KMS-11 (cell line): ENCODE measurements at regions not wholly inside any gene's neighbourhood (a gene's known extent, or its start where the extent isn't known, plus 50 kb on each side); places are given as distances from the start of the nearest gene placed in this dataset.

Experiments used
- H2AFZ ChIP-seq: fragments of 200-600 bp; sonication (generic); 2 replicates; pipeline ENCODE4 v1.6.1; 2016; ENCODE audit warnings: antibody characterized with exemption, mixed run types, low read depth
- H3K27ac ChIP-seq: fragments of 200-600 bp; sonication (generic); 2 replicates; pipeline ENCODE4 v1.6.1; 2016; ENCODE audit warnings: mild to moderate bottlenecking, mixed run types
- H3K27me3 ChIP-seq: fragments of 200-600 bp; sonication (generic); 2 replicates; pipeline ENCODE4 v1.6.1; 2017; ENCODE audit warnings: mild to moderate bottlenecking, low read depth, mixed run types, moderate library complexity; ENCODE audit not compliant: insufficient read depth
- H3K36me3 ChIP-seq: fragments of 200-600 bp; sonication (generic); 2 replicates; pipeline ENCODE4 v1.6.1; 2017; ENCODE audit warnings: mild to moderate bottlenecking, mixed run types; ENCODE audit not compliant: insufficient read depth
- H3K4me1 ChIP-seq: fragments of 200-600 bp; sonication (generic); 2 replicates; pipeline ENCODE4 v1.6.1; 2016; ENCODE audit warnings: mild to moderate bottlenecking, low read depth, mixed run types; ENCODE audit not compliant: poor library complexity, severe bottlenecking
- H3K4me2 ChIP-seq: fragments of 200-600 bp; sonication (generic); 2 replicates; pipeline ENCODE4 v1.7.0; 2016; ENCODE audit warnings: mild to moderate bottlenecking, mixed run types
- H3K4me3 ChIP-seq: fragments of 200-600 bp; sonication (generic); IDR thresholded peaks from 2 replicates; pipeline ENCODE4 v1.6.1; 2017; ENCODE audit warnings: low read depth, low read length, mixed read lengths; ENCODE audit not compliant: insufficient read depth
- H3K79me2 ChIP-seq: fragments of 200-600 bp; sonication (generic); 2 replicates; pipeline ENCODE4 v1.6.1; 2016; ENCODE audit warnings: low read depth, mixed run types; ENCODE audit not compliant: insufficient read depth
- H3K9ac ChIP-seq: fragments of 200-600 bp; sonication (generic); 2 replicates; pipeline ENCODE4 v1.6.1; 2016; ENCODE audit warnings: mild to moderate bottlenecking, mixed run types
- H4K20me1 ChIP-seq: fragments of 200-600 bp; sonication (generic); 2 replicates; pipeline ENCODE4 v1.6.1; 2016; ENCODE audit warnings: mild to moderate bottlenecking, mixed run types; ENCODE audit not compliant: insufficient read depth
- TF ChIP-seq, protein P1 (sequence below): fragments of 200-600 bp; sonication (generic); conservative IDR thresholded peaks from 2 replicates; pipeline ENCODE4 v1.6.1; 2017; ENCODE audit warnings: low read depth, mild to moderate bottlenecking, antibody characterized with exemption, low read length, moderate library complexity, mixed read lengths

DNA sequence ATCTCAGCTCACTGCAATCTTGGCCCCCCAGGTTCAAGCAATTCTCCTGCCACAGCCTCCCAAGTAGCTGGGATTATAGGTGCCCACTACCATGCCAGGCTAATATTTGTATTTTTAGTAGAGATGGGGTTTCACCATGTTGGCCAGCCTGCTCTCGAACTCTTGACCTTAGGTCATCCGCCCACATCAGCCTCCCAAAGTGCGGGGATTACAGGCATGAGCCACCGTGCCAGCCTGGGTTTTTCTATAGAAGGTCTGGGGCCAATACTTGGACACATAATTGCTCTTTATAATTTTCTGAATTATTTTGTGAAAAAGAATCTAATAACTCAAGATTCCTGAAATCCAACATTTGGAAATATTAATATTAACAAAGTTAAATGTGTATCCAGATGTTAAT lies 1267.7 kb upstream of the ADGRL4 start:
- Histone ChIP-seq H3K79me2 (no peaks in the 10 kb centered on the region), H3K9ac (no peak overlapping the region), H3K4me2 (no peak overlapping the region), H4K20me1 (no peaks in the 10 kb centered on the region), H3K27ac (no peak overlapping the region), H3K36me3 (no peaks in the 10 kb centered on the region), H3K4me3 (no peak overlapping the region), H3K4me1 (no peaks in the 10 kb centered on the region), H2AFZ (no peak overlapping the region), H3K27me3 (no peaks in the 10 kb centered on the region)
- TF ChIP-seq, protein P1, sequence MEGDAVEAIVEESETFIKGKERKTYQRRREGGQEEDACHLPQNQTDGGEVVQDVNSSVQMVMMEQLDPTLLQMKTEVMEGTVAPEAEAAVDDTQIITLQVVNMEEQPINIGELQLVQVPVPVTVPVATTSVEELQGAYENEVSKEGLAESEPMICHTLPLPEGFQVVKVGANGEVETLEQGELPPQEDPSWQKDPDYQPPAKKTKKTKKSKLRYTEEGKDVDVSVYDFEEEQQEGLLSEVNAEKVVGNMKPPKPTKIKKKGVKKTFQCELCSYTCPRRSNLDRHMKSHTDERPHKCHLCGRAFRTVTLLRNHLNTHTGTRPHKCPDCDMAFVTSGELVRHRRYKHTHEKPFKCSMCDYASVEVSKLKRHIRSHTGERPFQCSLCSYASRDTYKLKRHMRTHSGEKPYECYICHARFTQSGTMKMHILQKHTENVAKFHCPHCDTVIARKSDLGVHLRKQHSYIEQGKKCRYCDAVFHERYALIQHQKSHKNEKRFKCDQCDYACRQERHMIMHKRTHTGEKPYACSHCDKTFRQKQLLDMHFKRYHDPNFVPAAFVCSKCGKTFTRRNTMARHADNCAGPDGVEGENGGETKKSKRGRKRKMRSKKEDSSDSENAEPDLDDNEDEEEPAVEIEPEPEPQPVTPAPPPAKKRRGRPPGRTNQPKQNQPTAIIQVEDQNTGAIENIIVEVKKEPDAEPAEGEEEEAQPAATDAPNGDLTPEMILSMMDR: no peak

DNA sequence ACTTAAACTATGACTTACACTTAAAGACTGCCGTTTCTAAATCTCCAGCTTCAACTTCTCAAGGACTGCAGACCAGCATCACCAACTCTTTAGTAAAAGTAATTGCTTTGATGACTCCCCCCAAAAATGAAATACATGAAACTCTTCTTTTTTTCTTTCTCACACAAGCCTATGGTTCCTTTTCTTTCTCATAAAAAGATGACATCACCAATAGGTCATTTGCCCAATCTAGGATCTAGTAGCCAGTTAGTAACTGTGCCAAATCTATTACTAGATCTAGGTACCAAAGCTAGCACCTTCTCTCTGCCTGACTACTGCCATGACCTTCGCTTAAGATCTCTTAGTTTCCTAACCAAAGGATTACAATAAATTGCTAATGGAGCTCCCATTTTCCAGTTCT lies 1266.0 kb upstream of the ADGRL4 start:
- no peak overlapping the region for H3K4me3 ChIP-seq
- no peaks in the 10 kb centered on the region for H4K20me1 ChIP-seq
- no peaks in the 10 kb centered on the region for H3K27me3 ChIP-seq
- no peak overlapping the region for H3K9ac ChIP-seq
- no peaks in the 10 kb centered on the region for H3K4me1 ChIP-seq
- H2AFZ ChIP-seq: no peak overlapping the region
- H3K36me3 ChIP-seq: no peaks in the 10 kb centered on the region
- H3K27ac ChIP-seq: no peak overlapping the region
- TF ChIP-seq, protein P1: no peak
- H3K79me2 ChIP-seq: no peaks in the 10 kb centered on the region
- no peak overlapping the region for H3K4me2 ChIP-seq

- no peaks in the 10 kb centered on the region for H4K20me1 ChIP-seq
- H3K4me1 ChIP-seq: no peaks in the 10 kb centered on the region
- H3K9ac ChIP-seq: no peak overlapping the region
- no peak overlapping the region for H3K4me3 ChIP-seq
- H3K36me3 ChIP-seq: no peaks in the 10 kb centered on the region
- no peak overlapping the region for H2AFZ ChIP-seq
- H3K27ac ChIP-seq: no peak overlapping the region
- H3K79me2 ChIP-seq: no peaks in the 10 kb centered on the region
- no peaks in the 10 kb centered on the region for H3K27me3 ChIP-seq
- TF ChIP-seq, protein P1: no peak
- no peak overlapping the region for H3K4me2 ChIP-seq
Measured at GRCh38 chr1:80258659-80259058, 1252.1 kb upstream of the ADGRL4 start.

- Histone ChIP-seq H3K36me3 (no peaks in the 10 kb centered on the region), H3K4me2 (no peak overlapping the region), H3K27ac (no peak overlapping the region), H3K27me3 (no peaks in the 10 kb centered on the region), H3K4me3 (no peak overlapping the region), H3K4me1 (no peaks in the 10 kb centered on the region), H4K20me1 (no peaks in the 10 kb centered on the region), H3K79me2 (no peaks in the 10 kb centered on the region), H2AFZ (no peak overlapping the region), H3K9ac (no peak overlapping the region)
- TF ChIP-seq, protein P1: no peak
Measured at GRCh38 chr1:80251591-80251990, 1245.1 kb upstream of the ADGRL4 start.
